ENCODE measurements at regions not wholly inside any gene's neighbourhood (a gene's known extent, or its start where the extent isn't known, plus 50 kb on each side); places are given as distances from the start of the nearest gene placed in this dataset.

GRCh38 chr20:54941666-54942065, 466.3 kb downstream of the DOK5 start:
- Histone ChIP-seq H3K4me1 (ENCODE audit: insufficient read depth) (no peaks in the 10 kb centered on the region), H3K9me3 (no peaks in the 10 kb centered on the region), H3K27ac (no peak overlapping the region), H3K27me3 (no peaks in the 10 kb centered on the region), H3K4me3 (no peak overlapping the region), H3K36me3 (no peaks in the 10 kb centered on the region)
- no peak for DNase-seq
- TF ChIP-seq CTCF (IDR thresholded peaks at IDR 0.05) = no peak
- no peak for TF ChIP-seq POLR2A (IDR thresholded peaks at IDR 0.05)
- no peak for TF ChIP-seq EP300 (IDR thresholded peaks at IDR 0.05)
- intact Hi-C loops (cut with DNase I) = no loop called here
- WGBS, 3 donors = 84 to 90% (median 89%) methylated on average over 4 of the region's 4 CpGs

GRCh38 chr20:54940522-54940921, 465.1 kb downstream of the DOK5 start:
- 71 to 86% (median 80%) methylated on average over 4 of the region's 4 CpGs for whole genome bisulfite sequencing, 3 donors
- intact Hi-C loops (cut with DNase I) = no loop called here
- no peak for DNase-seq

GRCh38 chr20:54938707-54939106, 463.3 kb downstream of the DOK5 start:
- Histone ChIP-seq H3K27me3 (no peaks in the 10 kb centered on the region), H3K27ac (no peak overlapping the region), H3K4me3 (no peak overlapping the region), H3K4me1 (ENCODE audit: insufficient read depth) (no peaks in the 10 kb centered on the region), H3K9me3 (no peaks in the 10 kb centered on the region), H3K36me3 (no peaks in the 10 kb centered on the region)
- TF ChIP-seq CTCF (IDR thresholded peaks at IDR 0.05) (no peak), POLR2A (IDR thresholded peaks at IDR 0.05) (no peak)
- 86 to 95% (median 90%) methylated on average over 1 of the region's 1 CpG for whole genome bisulfite sequencing, 3 donors
- intact Hi-C loops (cut with DNase I) = no loop called here
- no peak for DNase-seq

More at GRCh38 chr20:54940522-54940921, 465.1 kb downstream of the DOK5 start:
- no peak overlapping the region for H3K27ac ChIP-seq
- H3K9me3 ChIP-seq = no peaks in the 10 kb centered on the region
- no peaks in the 10 kb centered on the region for H3K27me3 ChIP-seq
- H3K4me3 ChIP-seq = no peak overlapping the region
- H3K36me3 ChIP-seq = no peaks in the 10 kb centered on the region
- no peak for TF ChIP-seq POLR2A (IDR thresholded peaks at IDR 0.05)
- TF ChIP-seq CTCF (IDR thresholded peaks at IDR 0.05) = no peak
- no peak for TF ChIP-seq EP300 (IDR thresholded peaks at IDR 0.05)
- no peaks in the 10 kb centered on the region for H3K4me1 ChIP-seq (ENCODE audit: insufficient read depth)

GRCh38 chr20:54933212-54933904, 458.0 kb downstream of the DOK5 start:
- no peaks in the 10 kb centered on the region for H3K9me3 ChIP-seq
- intact Hi-C loops (cut with DNase I) = no loop called here
- no peak overlapping the region for H3K4me3 ChIP-seq
- no peak for DNase-seq
- no peak overlapping the region for H3K27ac ChIP-seq
- no peaks in the 10 kb centered on the region for H3K4me1 ChIP-seq (ENCODE audit: insufficient read depth)
- TF ChIP-seq CTCF (IDR thresholded peaks at IDR 0.05) = no peak
- H3K27me3 ChIP-seq = no peaks in the 10 kb centered on the region
- no peaks in the 10 kb centered on the region for H3K36me3 ChIP-seq
- WGBS, 3 donors = 84 to 92% (median 85%) methylated on average over 3 of the region's 3 CpGs
